Endothelial cell of umbilical vein (primary cell): ENCODE measurements at regions not wholly inside any gene's neighbourhood (a gene's known extent, or its start where the extent isn't known, plus 50 kb on each side); places are given as distances from the start of the nearest gene placed in this dataset.

ENCODE experiments used
- BruUV-seq: library from RNA; stranded (reverse); fragments of 400-500 nt; replicated peaks from 2 replicates; lab custom pipeline; 2021; lab: Mats Ljungman, UMichigan
- CTCF ChIA-PET: fragments of 300-600, 350-600 bp; sonication (Branson Sonifier 250); formaldehyde crosslinking; loops from one replicate; lab custom pipeline; 2021; ENCODE audit warnings: antibody characterized with exemption, inconsistent platforms; lab: Charles Lee
- POLR2A ChIA-PET: fragments of 300-600, 350-600 bp; sonication (Branson Sonifier 250); formaldehyde crosslinking; loops from one replicate; lab custom pipeline; 2021; ENCODE audit warnings: antibody characterized with exemption, inconsistent platforms; lab: Charles Lee
- DNase-seq: peaks from one replicate; pipeline ENCODE4 v3.0.0-alpha.2; 2011; ENCODE audit warnings: low read depth, low spot score
- FAIRE-seq: peaks from 2 replicates; lab custom pipeline; 2011; peaks lifted over from hg19 to GRCh38; lab: Jason Lieb, UNC
- H2AFZ ChIP-seq: 2 replicates; pipeline ENCODE4 v1.6.0; 2012; ENCODE audit warnings: low read depth, low read length, control low read depth, inconsistent platforms
- H3K27ac ChIP-seq: 2 replicates; pipeline ENCODE4 v1.5.1; 2011; ENCODE audit warnings: low read depth, mild to moderate bottlenecking, control low read depth, low read length, moderate library complexity; ENCODE audit not compliant: insufficient read depth
- H3K27me3 ChIP-seq, 2 experiments: 2 replicates each; pipeline versions ENCODE4 v1.6.0 to v1.6.1; 2011; ENCODE audit warnings: low read length in 2 of 2, mixed read lengths in 1 of 2; ENCODE audit not compliant: control insufficient read depth in 2 of 2, insufficient read depth in 2 of 2
- H3K36me3 ChIP-seq, 2 experiments: 2 replicates in 1 of 2; 3 replicates in 1 of 2; pipeline ENCODE4 v1.5.1; 2011; ENCODE audit warnings: low read length in 2 of 2, mild to moderate bottlenecking in 1 of 2, moderate library complexity in 1 of 2; ENCODE audit not compliant: control insufficient read depth in 2 of 2, insufficient read depth in 2 of 2; ENCODE audit errors: extremely low read depth in 1 of 2
- H3K4me1 ChIP-seq: 3 replicates; pipeline ENCODE4 v1.5.1; 2011; ENCODE audit warnings: mild to moderate bottlenecking, low read length; ENCODE audit not compliant: control insufficient read depth, insufficient read depth; ENCODE audit errors: extremely low read depth
- H3K4me2 ChIP-seq: 2 replicates; pipeline ENCODE4 v1.6.1; 2011; ENCODE audit warnings: low read length, control low read depth, mixed read lengths; ENCODE audit not compliant: insufficient read depth
- H3K4me3 ChIP-seq, 3 experiments: fragments of 200-600 bp in 1 of 3; sonication (generic), shearing (Covaris generic) in 1 of 3; replicated peaks in 1 of 3; 2 replicates each; pipeline ENCODE4 v1.5.1; 2011 to 2016; ENCODE audit warnings: control low read depth in 3 of 3, low read length in 3 of 3, mild to moderate bottlenecking in 2 of 3, inconsistent platforms in 1 of 3, low read depth in 1 of 3, moderate library complexity in 1 of 3; ENCODE audit not compliant: insufficient read depth in 1 of 3
- H3K79me2 ChIP-seq: 2 replicates; pipeline ENCODE4 v1.6.0; 2012; ENCODE audit warnings: low read length, inconsistent platforms; ENCODE audit not compliant: control insufficient read depth, insufficient read depth
- H3K9ac ChIP-seq: replicated peaks from 2 replicates; pipeline ENCODE3; 2011; ENCODE audit warnings: low read length, control low read depth; ENCODE audit not compliant: insufficient read depth; ENCODE audit errors: extremely low read depth
- H3K9me1 ChIP-seq: replicated peaks from 3 replicates; pipeline ENCODE4 v1.6.0; 2011; ENCODE audit warnings: mild to moderate bottlenecking, low read length; ENCODE audit not compliant: control insufficient read depth, insufficient read depth; ENCODE audit errors: extremely low read depth
- H3K9me3 ChIP-seq: replicated peaks from 2 replicates; pipeline ENCODE4 v1.5.1; 2012; ENCODE audit warnings: low read length, inconsistent platforms; ENCODE audit not compliant: control insufficient read depth, insufficient read depth
- H4K20me1 ChIP-seq: replicated peaks from 2 replicates; pipeline ENCODE3; 2011; ENCODE audit warnings: mild to moderate bottlenecking, low read length; ENCODE audit not compliant: control insufficient read depth, insufficient read depth; ENCODE audit errors: extremely low read depth
- EZH2 ChIP-seq: IDR thresholded peaks from 2 replicates; pipeline ENCODE4 v1.6.1; 2012; ENCODE audit warnings: borderline replicate concordance, low read depth, mild to moderate bottlenecking, moderate library complexity, low read length, inconsistent platforms; ENCODE audit not compliant: severe bottlenecking
- FOS ChIP-seq: IDR thresholded peaks from 2 replicates; pipeline ENCODE4 v1.6.1; 2011; ENCODE audit warnings: mild to moderate bottlenecking, low read length, moderate library complexity, borderline replicate concordance; ENCODE audit not compliant: insufficient read depth
- GATA2 ChIP-seq: IDR thresholded peaks from 2 replicates; pipeline ENCODE4 v1.7.0; 2011; ENCODE audit warnings: low read depth, mild to moderate bottlenecking, moderate library complexity, mixed read lengths, low read length; ENCODE audit not compliant: insufficient read length, insufficient read depth
- JUN ChIP-seq: IDR thresholded peaks from 2 replicates; pipeline ENCODE4 v1.6.1; 2011; ENCODE audit warnings: borderline replicate concordance, low read depth; ENCODE audit not compliant: insufficient read length, insufficient read depth
- MYC ChIP-seq: IDR thresholded peaks from one replicate; pipeline ENCODE4 v1.6.1; 2011; ENCODE audit warnings: mild to moderate bottlenecking, low read depth, low read length
- POLR2A ChIP-seq: IDR thresholded peaks from 2 replicates; pipeline ENCODE4 v1.6.1; 2012; ENCODE audit warnings: low read depth, mild to moderate bottlenecking, control low read depth, low read length
- POLR2AphosphoS5 ChIP-seq: IDR thresholded peaks from 2 replicates; pipeline ENCODE4 v1.6.1; 2012; ENCODE audit warnings: low read depth, mild to moderate bottlenecking, control low read depth, low read length, moderate library complexity; ENCODE audit not compliant: insufficient read depth
- dilution Hi-C: fragments of 300-500 bp; cut with MboI; formaldehyde crosslinking; loops from one replicate; pipeline ENCODE4 v1.15.0; 2019; ENCODE audit warnings: low sequenced_read_pairs; ENCODE audit not compliant: extremely low pct_ligation_motif_present
- intact Hi-C: fragments of 100-400 bp; cut with micrococcal nuclease; formaldehyde crosslinking; loops from one replicate; pipeline ENCODE4 v1.10.0; 2022
- TF ChIP-seq, protein P1 (sequence below), 2 donors: IDR thresholded peaks; 1 replicate in 1 of 2; 2 replicates in 1 of 2; pipeline ENCODE4 v1.5.1; 2011; ENCODE audit warnings: low read length in 2 of 2, mild to moderate bottlenecking in 2 of 2, moderate library complexity in 2 of 2, control low read depth in 1 of 2, inconsistent platforms in 1 of 2, low read depth in 1 of 2; ENCODE audit not compliant: insufficient read depth in 1 of 2; ENCODE audit errors: extremely low read depth in 1 of 2
- TF ChIP-seq, protein P2 (sequence below): IDR thresholded peaks from 2 replicates; pipeline ENCODE4 v1.6.1; 2011; ENCODE audit not compliant: insufficient read depth, insufficient read length

DNA sequence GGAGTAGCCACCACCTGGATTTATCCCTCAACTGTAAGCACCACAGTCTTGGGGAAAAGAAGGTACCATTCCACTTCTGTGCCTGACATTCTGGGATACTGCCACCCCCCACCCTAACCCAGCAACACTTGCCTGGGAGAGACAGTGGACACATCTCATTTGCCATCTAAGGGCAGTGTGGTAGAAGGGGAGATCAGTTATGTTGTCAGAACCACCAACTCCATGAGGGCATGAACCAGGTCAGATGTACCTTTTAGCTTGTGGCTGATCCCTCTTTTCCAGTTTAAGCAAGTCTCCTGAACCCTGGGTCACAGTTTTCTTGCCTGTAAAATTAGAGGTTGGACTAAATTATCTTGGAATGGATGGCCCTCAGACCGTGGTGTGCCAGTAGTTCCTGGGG is 165.5 kb downstream of the SCP2D1 start:
- Histone ChIP-seq H3K9me3 (no peaks in the 10 kb centered on the region), H4K20me1 (no peaks in the 10 kb centered on the region), H3K36me3 (no peaks in the 10 kb centered on the region), H2AFZ (no peak overlapping the region), H3K27ac (no peak overlapping the region), H3K4me1 (no peaks in the 10 kb centered on the region), H3K4me3 (no peak overlapping the region), H3K27me3 (no peaks in the 10 kb centered on the region), H3K4me2 (no peak overlapping the region), H3K9ac (no peak overlapping the region), H3K79me2 (no peaks in the 10 kb centered on the region), H3K9me1 (no peaks in the 10 kb centered on the region)
- FAIRE-seq (no peak), DNase-seq (no peak)
- intact Hi-C loops (no loop called here), dilution Hi-C loops (no loop called here)
- ChIA-PET CTCF (no interaction called here), POLR2A (no interaction called here)
- BruUV-seq = no TSS peak
- TF ChIP-seq FOS (no peak), GATA2 (no peak), MYC (no peak), POLR2AphosphoS5 (no peak), EZH2 (no peak), JUN (no peak), POLR2A (no peak)
- TF ChIP-seq, protein P1, sequence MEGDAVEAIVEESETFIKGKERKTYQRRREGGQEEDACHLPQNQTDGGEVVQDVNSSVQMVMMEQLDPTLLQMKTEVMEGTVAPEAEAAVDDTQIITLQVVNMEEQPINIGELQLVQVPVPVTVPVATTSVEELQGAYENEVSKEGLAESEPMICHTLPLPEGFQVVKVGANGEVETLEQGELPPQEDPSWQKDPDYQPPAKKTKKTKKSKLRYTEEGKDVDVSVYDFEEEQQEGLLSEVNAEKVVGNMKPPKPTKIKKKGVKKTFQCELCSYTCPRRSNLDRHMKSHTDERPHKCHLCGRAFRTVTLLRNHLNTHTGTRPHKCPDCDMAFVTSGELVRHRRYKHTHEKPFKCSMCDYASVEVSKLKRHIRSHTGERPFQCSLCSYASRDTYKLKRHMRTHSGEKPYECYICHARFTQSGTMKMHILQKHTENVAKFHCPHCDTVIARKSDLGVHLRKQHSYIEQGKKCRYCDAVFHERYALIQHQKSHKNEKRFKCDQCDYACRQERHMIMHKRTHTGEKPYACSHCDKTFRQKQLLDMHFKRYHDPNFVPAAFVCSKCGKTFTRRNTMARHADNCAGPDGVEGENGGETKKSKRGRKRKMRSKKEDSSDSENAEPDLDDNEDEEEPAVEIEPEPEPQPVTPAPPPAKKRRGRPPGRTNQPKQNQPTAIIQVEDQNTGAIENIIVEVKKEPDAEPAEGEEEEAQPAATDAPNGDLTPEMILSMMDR (IDR thresholded peaks at IDR 0.05; ENCODE audit: extremely low read depth in 1 of 2, insufficient read depth in 1 of 2, low read depth in 1 of 2, low read length in 2 of 2) = no peak
- TF ChIP-seq, protein P2, sequence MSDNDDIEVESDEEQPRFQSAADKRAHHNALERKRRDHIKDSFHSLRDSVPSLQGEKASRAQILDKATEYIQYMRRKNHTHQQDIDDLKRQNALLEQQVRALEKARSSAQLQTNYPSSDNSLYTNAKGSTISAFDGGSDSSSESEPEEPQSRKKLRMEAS = no peak
